ENCODE measurements at regions not wholly inside any gene's neighbourhood (a gene's known extent, or its start where the extent isn't known, plus 50 kb on each side); places are given as distances from the start of the nearest gene placed in this dataset.
A peak's percentile ranks its signal among the peaks of the same experiment; 100 is the strongest.

- peak; percentile 43 for DNase-seq
Measured at GRCh38 chr6:95364016-95364604, 213.2 kb upstream of the MANEA start.

DNA sequence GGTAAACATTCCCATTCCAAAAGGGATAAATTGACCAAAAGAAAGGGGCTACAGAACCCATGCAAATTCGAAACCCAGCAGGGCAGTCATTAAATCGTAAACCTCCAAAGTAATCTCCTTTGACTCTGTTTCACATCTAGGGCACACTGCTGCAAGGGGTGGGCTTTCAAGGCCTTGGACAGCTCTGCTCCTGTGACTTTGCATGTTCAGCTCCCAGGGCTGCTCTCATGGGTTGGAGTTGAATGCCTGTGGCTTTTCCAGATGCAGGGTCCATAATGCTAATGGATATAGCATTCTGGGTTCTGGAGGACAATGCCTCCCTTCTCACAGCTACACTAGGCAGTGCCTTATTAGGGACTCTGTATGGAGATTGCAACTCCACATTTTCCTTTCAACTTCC, 211.9 kb upstream of the MANEA start:
- no peak for DNase-seq

GRCh38 chr6:95366414-95366813, 210.9 kb upstream of the MANEA start:
- DNase-seq, result no peak

DNA sequence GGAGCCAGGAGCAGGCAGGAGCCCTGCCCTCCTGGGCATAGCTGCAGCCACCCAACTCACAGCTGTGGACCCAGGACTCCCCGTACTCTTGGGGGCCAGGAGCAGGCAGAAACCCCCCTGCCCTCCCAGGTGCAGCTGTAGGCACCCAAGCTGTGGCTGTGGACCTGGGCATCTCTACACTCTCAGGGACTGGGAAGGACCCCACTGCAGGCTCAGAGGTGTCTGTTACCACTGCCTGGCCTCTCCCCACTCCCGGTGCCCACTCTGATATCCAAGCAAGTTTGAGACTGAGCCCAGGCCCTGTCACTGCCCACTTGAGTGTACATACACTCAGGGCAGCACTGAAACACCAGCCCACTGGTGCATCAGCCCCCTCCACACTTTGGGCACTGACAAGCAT, 193.5 kb upstream of the MANEA start:
- DNase-seq, result no peak

DNA sequence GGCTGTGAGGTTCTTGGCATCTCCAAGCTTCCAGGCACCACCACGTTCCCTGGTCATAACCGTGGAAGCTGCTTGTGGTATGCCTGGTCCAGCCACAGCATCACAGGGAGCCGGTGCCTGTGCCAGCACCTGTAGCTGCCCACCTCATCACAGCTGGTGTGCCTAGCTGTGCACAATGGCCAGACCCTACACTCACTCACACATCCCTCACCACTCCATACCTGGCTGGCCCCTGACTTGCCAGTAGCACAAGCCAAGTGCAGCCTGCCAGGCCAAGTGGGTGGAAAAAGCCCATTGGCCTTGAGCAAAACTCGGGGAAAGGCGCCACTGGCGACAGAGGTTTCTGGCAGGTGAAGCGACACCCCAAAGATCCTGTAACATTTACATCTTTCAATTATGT, 192.3 kb upstream of the MANEA start:
- no peak for DNase-seq

DNA sequence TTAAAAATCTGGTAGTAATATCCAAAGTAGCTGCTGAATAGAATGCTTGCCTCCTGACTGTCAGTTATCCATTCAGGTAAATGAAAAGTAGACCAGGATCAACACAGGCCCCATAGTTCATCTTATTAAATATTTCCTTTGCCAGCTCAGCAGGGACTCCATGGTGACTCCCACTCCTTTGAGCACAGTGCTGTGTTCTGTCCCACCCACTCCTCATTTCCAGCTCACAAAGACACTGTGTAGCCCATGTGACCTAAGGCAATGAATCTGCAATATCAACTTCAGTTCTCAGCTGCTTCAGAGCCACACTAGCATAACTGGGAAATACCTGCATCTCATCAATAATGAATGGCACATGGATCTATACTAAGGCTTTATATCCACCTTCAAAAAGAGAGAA, 189.5 kb upstream of the MANEA start:
- DNase-seq, result no peak

- no peak for DNase-seq
Measured at GRCh38 chr6:95404777-95405176, 172.6 kb upstream of the MANEA start.

GRCh38 chr6:95408111-95408510, 169.2 kb upstream of the MANEA start:
- no peak for DNase-seq

DNA sequence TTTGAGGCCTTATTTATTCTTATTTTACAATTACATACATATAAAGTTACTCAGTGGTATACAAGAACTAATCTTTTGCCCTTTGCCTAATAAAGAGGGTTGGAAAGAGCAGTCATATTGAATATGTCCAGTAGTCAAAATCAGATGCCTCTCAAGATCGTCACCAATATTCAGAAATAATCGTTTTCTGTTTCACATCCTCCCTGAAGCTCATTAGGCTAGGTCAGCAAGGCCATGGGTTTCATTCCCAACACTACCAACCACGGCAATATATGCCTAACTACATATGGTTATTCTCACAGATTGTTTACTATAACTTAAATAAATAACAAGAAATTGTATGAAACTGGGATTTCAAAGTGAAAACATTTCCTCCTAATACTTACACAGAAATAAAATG, 167.2 kb upstream of the MANEA start:
- no peak for DNase-seq

GRCh38 chr6:95413789-95414188, 163.5 kb upstream of the MANEA start:
- no peak for DNase-seq

- DNase-seq, result no peak
Measured at GRCh38 chr6:95417856-95418255, 159.5 kb upstream of the MANEA start.

DNA sequence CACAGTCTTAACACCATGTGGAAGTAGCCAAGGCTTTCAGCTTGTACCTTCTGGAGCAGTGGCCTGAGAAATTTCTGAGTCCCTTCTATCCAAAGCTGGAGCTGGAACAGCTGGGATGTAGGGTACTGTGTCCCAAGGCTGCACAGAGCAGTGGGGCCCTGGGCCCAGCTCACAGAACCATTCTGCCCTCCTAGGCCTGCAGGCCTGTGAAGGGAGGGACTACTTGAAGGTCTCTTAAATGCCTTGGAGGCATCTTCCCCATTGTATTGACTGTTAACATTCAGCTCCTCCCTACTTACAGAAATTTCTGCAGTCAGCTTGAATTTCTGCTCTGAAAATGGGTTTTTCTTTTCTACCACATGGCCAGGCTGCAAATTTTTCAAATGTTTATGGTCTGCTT, 156.5 kb upstream of the MANEA start:
- no peak for DNase-seq

DNA sequence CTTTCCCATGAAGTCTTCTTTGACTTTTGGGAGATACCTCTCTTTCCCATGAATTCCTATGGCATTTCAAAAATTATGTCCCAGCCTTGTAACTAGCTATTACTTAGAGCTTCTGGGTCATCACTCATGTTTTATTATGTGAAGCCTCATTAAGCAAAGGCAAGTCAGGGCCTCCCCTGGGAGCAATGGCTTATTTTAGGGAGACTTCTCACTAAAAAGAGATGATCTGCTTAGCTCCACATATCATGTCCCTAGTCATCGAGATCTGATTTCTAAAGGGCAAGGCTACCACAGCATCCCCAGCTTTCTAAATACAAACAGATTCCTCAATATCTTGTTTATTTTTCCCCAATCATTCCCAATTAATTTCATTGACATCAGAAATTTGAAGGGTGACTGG, 154.0 kb upstream of the MANEA start:
- no peak for DNase-seq

GRCh38 chr6:95431637-95432228, 145.6 kb upstream of the MANEA start:
- DNase-seq, result peak; percentile 35

- no peak for DNase-seq
Measured at GRCh38 chr6:95439741-95440140, 137.6 kb upstream of the MANEA start.

DNA sequence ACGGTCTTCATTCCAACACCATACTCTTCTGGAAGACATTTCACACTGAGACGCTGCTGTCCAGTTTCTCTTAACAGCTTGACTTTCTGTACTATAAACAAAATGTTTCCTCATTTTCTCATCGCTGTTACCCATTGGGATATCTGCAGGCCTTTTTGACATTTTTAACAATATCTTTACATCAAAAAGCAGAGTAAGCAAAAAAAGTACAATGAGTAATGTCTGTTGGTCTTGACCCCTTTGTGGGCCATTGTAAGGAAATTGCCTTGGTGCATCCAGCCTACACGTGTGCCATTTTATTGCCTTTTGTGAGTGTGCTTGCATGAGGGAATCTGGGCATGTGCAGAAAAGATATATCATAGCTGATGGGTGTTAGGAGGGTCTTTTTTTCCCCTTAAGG, 129.1 kb upstream of the MANEA start:
- no peak for DNase-seq

DNA sequence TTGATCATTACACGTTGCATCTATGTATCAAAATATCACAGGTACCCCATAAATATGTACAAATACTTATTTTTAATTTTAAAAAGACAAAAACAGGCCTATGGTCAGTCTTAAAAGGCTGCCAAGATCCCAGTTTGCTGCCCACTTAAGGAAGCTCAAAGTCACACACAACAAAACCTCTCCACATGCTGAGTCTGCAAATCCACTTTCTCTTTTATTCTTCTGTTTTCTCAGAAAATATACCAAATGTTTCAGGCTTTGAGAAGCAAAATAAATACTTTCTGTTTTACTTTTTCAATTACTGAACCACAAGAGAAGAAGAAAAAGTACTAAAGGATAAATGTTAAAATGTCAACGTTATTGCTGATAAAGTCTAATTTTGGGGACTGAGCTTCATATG, 107.8 kb upstream of the MANEA start:
- no peak for DNase-seq

DNA sequence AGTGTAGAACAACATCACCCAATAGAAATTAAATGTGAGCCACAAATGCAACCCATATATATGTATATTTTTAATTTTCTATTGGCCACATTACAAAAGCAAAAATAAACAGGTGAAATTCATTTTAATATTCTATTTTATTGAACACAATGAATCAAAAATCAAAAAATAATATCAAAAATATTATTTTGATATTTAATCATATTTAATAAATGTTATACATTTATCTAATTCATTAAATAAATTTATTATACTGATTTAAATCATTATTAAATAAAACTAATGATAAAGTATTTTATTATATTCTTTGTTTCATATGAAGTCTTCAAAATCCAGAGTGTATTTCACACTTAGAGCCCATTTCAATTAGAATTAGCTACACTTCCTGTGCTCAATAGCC, 98.4 kb upstream of the MANEA start:
- DNase-seq, result no peak

DNA sequence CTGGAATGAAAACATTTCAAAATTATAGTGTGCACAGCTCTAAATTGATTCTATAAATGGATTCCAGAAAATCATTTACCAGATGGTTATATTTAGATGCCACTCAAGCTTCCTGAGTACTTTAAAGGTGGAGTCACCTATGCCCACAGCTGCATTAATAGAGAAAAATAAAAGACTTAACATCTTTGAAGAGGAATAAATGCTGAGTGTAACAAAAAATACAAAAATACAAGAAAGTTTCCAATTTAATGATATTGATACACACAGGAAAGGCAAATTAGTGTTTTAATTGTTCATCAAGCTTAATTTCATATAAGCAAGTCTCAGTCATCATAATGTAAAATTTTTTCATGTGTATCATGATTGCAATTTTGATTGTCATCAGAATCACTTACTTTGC, 89.5 kb upstream of the MANEA start:
- DNase-seq, result no peak

- DNase-seq, result no peak
Measured at GRCh38 chr6:95489185-95489863, 88.0 kb upstream of the MANEA start.

GRCh38 chr6:95496769-95497426, 80.4 kb upstream of the MANEA start:
- no peak for DNase-seq

DNA sequence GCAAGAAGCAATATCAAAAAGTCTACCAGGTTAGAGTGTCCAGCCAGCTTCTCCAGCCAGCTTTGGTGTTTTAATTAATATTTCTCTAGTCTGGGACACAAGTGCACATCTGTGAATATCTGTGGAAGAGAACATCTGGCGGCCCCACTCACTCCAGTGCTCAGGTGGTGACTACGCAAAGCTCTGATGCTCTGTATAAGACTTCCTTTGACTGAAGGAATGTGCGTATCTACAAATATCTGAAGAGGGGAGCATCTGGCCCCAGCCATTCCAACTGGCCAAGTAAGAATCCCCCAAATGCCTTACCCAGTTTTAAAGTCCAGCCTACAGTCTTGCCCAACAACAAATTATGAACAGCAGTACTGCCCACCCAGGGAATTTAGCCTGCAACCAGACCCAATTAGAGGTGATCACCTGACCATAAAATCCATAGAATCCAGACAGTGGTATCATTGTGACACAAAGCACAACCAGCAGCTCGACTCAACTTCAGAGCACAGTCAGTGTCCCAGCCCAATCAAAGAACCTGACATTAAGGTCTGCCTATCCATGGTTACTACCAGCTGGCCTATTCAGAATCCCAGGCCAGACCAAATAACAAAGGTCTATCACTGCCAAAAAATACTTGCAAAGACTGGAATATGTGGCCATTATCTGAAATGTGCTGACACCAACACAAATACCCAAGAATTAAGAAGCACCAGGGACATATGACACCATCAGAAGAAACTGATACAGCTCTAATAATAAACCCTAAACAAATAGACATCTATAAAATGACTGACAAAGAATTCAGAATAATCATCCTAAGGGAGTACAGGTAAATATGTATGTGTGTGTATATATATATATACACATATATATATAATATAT, 76.1 kb upstream of the MANEA start:
- no peak for DNase-seq

DNA sequence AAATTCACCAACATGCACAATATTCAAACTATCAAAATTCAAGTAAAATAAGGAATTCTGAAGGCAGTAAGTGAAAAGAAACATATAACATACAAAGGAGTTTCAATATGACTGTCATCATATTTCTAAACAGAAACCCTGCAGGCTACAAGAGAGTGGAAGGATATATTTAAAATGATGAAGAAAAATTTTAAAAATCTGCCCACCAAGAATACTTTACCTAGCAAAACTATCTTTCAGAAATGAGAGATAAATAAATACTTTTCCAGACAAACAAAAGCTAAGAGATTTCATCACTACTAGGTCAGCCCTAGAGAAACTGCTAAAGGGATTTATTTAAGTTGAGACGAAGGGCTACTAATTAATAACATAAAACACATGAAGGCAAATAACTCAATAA, 73.8 kb upstream of the MANEA start:
- DNase-seq, result no peak
